Gastrocnemius medialis (tissue), 4 donors: ENCODE measurements at regions not wholly inside any gene's neighbourhood (a gene's known extent, or its start where the extent isn't known, plus 50 kb on each side); places are given as distances from the start of the nearest gene placed in this dataset.

Source experiments
- CTCF ChIP-seq, 5 experiments: fragments of 450-650 bp in 3 of 5; fragments of 200-600 bp in 2 of 5; sonication (generic) in 2 of 5; IDR thresholded peaks in 4 of 5; conservative IDR thresholded peaks in 1 of 5; 1 replicate in 4 of 5; 2 replicates in 1 of 5; pipeline ENCODE4 v1.5.1; 2016 to 2019; ENCODE audit warnings: antibody characterized with exemption in 5 of 5, mild to moderate bottlenecking in 3 of 5, moderate library complexity in 3 of 5
- POLR2A ChIP-seq, 2 donors: fragments of 450-650 bp; IDR thresholded peaks; one replicate each; pipeline ENCODE4 v1.6.1; 2017; ENCODE audit warnings: antibody characterized with exemption in 2 of 2, mild to moderate bottlenecking in 2 of 2, moderate library complexity in 2 of 2

- TF ChIP-seq CTCF (IDR thresholded peaks at IDR 0.05 in 4 of 5, conservative IDR thresholded peaks at IDR 0.05 in 1 of 5) (no peak), POLR2A (IDR thresholded peaks at IDR 0.05) (no peak)
Measured at GRCh38 chr13:42485272-42485671, 88.7 kb upstream of the TNFSF11 start.
